HFFc6 (cell line): ENCODE measurements at regions not wholly inside any gene's neighbourhood (a gene's known extent, or its start where the extent isn't known, plus 50 kb on each side); places are given as distances from the start of the nearest gene placed in this dataset.

Experiments used
- DNase-seq: peaks from one replicate; pipeline ENCODE4 v3.0.0-alpha.2; 2018
- H3K27ac Mint-ChIP-seq: 2 replicates; pipeline ENCODE4 v1.8.0; 2020; ENCODE audit warnings: mild to moderate bottlenecking, mixed read lengths
- H3K27me3 Mint-ChIP-seq: 2 replicates; pipeline ENCODE4 v1.8.0; 2021; ENCODE audit warnings: mild to moderate bottlenecking, moderate library complexity, mixed read lengths; ENCODE audit not compliant: insufficient read depth
- H3K36me3 Mint-ChIP-seq: 2 replicates; pipeline ENCODE4 v1.8.0; 2021; ENCODE audit warnings: low read depth, mixed read lengths
- H3K4me1 Mint-ChIP-seq: 2 replicates; pipeline ENCODE4 v1.8.0; 2020; ENCODE audit warnings: low read depth, mixed read lengths
- H3K4me3 Mint-ChIP-seq: 2 replicates; pipeline ENCODE4 v1.8.0; 2020; ENCODE audit warnings: mild to moderate bottlenecking, moderate library complexity, mixed read lengths
- H3K9me3 Mint-ChIP-seq: 2 replicates; pipeline ENCODE4 v1.8.0; 2020; ENCODE audit warnings: mild to moderate bottlenecking, mixed read lengths
- TF ChIP-seq, protein P1 (sequence below): fragments of 200-600 bp; sonication (generic); IDR thresholded peaks from 2 replicates; pipeline ENCODE4 v1.5.0; 2021; ENCODE audit warnings: antibody characterized with exemption, mild to moderate bottlenecking

DNA sequence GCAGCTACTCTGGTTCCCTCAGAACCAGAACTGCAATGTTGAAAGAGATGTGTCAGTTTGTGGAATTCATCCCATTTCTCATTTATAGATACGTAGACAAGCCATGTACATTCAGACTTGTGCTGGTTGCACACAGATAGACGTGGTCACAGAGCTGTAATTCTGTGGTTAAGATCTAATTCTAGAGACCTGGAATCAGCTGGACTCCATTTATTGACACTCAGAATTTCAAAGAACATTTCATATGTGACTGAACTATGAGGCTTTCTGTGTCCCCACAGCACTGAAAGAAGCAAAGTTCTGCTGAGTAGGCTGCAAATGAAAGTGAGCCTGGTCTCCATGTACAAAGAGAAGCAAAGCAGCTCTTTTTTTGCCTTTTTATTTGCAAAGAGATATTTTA is 220.2 kb upstream of the NAV3 start:
- H3K4me1 Mint-ChIP-seq = no peaks in the 10 kb centered on the region
- H3K4me3 Mint-ChIP-seq = no peak overlapping the region
- no peaks in the 10 kb centered on the region; the same call in 1 of the 2 replicates for H3K27me3 Mint-ChIP-seq
- TF ChIP-seq, protein P1, sequence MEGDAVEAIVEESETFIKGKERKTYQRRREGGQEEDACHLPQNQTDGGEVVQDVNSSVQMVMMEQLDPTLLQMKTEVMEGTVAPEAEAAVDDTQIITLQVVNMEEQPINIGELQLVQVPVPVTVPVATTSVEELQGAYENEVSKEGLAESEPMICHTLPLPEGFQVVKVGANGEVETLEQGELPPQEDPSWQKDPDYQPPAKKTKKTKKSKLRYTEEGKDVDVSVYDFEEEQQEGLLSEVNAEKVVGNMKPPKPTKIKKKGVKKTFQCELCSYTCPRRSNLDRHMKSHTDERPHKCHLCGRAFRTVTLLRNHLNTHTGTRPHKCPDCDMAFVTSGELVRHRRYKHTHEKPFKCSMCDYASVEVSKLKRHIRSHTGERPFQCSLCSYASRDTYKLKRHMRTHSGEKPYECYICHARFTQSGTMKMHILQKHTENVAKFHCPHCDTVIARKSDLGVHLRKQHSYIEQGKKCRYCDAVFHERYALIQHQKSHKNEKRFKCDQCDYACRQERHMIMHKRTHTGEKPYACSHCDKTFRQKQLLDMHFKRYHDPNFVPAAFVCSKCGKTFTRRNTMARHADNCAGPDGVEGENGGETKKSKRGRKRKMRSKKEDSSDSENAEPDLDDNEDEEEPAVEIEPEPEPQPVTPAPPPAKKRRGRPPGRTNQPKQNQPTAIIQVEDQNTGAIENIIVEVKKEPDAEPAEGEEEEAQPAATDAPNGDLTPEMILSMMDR = no peak
- no peak overlapping the region for H3K27ac Mint-ChIP-seq
- H3K36me3 Mint-ChIP-seq = no peaks in the 10 kb centered on the region
- H3K9me3 Mint-ChIP-seq = no peaks in the 10 kb centered on the region
- no peak for DNase-seq

DNA sequence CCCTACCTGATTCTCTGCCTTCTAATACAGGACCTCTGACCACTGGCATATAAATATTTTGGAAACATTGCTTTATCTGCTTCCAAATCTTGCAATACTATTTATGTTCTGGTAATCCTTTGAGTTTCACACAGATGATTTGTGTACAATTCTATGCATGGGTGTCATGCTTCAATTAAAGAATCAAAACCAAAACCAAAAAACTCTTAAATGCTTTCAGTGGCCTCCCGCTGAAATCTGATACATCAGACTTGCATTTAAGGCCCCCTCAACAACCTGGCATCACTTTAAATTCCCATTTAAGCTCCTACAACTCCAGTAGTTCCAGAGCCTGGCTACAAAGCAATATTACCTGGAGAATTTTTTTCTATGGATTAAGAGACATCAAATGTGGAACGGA is 221.7 kb upstream of the NAV3 start:
- no peak overlapping the region for H3K4me3 Mint-ChIP-seq

DNA sequence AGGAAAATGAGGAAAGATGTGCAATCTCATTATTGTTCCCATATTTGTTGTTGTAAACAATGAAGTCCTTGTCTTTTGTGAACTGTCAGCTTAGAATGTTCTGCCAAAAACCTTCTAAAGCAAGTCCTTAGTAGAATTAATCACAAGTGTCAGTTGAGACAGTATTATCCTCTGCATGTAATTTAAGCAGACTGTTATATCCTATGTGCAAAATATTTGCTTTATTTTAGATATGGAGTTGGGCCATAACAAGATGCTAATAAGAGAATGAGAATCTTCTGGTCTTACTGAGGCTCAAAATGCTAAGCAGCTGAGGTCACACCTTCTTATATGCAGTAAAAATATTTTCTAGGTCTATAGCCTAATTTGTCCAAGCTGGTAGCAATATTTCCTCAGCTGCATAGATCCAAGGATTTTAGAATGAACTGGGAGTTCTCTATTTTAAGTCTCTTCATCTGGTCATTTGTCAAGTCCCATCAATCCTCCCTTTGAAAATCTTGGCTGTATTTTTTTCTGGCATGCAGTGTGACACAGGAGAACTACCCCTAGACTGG is 222.3 kb upstream of the NAV3 start:
- Mint-ChIP-seq H3K36me3 (no peaks in the 10 kb centered on the region), H3K9me3 (no peaks in the 10 kb centered on the region), H3K4me1 (no peaks in the 10 kb centered on the region), H3K27me3 (peaks cover 3% of the 10 kb centered on the region; the same call in 1 of the 2 replicates), H3K27ac (no peak overlapping the region), H3K4me3 (no peak overlapping the region)
- no peak for DNase-seq
- TF ChIP-seq, protein P1 = no peak

More for the DNA sequence above, 221.7 kb upstream of the NAV3 start:
- TF ChIP-seq, protein P1 = no peak
- H3K9me3 Mint-ChIP-seq = no peaks in the 10 kb centered on the region
- H3K4me1 Mint-ChIP-seq = no peaks in the 10 kb centered on the region
- H3K27ac Mint-ChIP-seq = no peak overlapping the region
- peaks cover under 1% of the 10 kb centered on the region; the same call in 1 of the 2 replicates for H3K27me3 Mint-ChIP-seq
- DNase-seq = no peak
- H3K36me3 Mint-ChIP-seq = no peaks in the 10 kb centered on the region

DNA sequence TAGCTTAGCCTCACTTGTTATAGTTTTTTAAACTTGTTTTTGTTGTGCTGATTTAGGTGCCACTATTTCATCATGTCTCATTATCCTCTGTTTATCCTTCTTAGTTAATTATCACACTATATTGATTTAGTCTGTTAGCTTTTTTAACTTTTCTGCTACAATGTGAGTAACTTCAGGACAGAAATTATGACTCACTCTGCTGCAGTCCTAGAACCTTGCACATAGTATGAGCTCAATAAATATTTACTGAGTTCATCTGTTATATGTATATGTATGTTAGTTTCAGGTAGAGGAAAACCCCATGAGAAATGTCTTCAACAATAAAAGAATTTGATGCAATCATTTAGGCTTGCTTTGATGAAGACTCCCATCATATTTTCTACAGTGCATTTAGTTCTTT is 224.3 kb upstream of the NAV3 start:
- TF ChIP-seq, protein P1 = no peak
- no peak overlapping the region for H3K4me3 Mint-ChIP-seq
- peaks cover 3% of the 10 kb centered on the region; the same call in 1 of the 2 replicates for H3K27me3 Mint-ChIP-seq
- DNase-seq = no peak
- H3K27ac Mint-ChIP-seq = no peak overlapping the region
- no peaks in the 10 kb centered on the region for H3K4me1 Mint-ChIP-seq
- no peaks in the 10 kb centered on the region for H3K36me3 Mint-ChIP-seq
- no peaks in the 10 kb centered on the region for H3K9me3 Mint-ChIP-seq

DNA sequence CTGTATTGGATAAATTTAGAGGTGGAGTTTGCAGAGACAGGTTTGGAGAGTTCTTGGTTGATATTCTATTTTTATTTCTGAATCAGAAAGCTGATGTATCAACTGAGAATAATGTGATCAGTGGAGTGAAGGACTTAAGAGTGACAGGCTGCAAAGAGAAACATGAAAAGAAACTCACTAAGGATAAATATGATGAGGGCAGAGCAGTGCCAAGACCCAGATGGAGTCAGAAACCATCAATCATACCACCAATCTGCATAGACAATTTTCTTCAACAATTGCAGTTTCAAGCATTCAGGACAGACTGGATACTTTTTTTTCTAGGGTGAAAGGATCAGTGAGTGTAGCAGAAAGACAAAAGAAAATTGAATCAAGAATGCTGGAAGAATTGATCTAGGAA is 226.7 kb upstream of the NAV3 start:
- Mint-ChIP-seq H3K4me3 (no peak overlapping the region), H3K27ac (no peak overlapping the region)
- TF ChIP-seq, protein P1 = no peak

DNA sequence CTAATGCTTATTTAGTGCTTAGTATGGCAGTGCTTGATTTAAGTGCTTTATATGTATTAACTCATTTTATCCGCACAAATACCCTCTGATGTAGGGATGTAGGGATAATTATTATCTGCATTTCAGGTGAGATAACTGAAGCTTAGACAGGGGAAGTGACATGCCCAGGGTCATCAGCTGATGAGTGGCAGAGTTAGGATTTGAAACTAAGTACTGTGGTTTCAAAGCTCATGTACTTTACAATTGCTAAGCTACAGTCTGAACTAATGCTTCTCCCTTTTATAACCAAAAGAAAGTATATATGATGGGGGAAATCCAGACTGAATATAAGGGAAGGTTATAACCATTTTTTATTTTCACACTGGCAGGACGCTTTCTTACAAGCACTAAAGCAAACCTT is 229.6 kb upstream of the NAV3 start:
- H3K9me3 Mint-ChIP-seq = no peaks in the 10 kb centered on the region
- no peak for DNase-seq
- H3K27ac Mint-ChIP-seq = no peak overlapping the region
- no peaks in the 10 kb centered on the region for H3K36me3 Mint-ChIP-seq
- TF ChIP-seq, protein P1 = no peak
- H3K4me3 Mint-ChIP-seq = no peak overlapping the region
- H3K27me3 Mint-ChIP-seq = peaks cover 3% of the 10 kb centered on the region; the same call in 1 of the 2 replicates
- H3K4me1 Mint-ChIP-seq = no peaks in the 10 kb centered on the region

More for the DNA sequence above, 226.7 kb upstream of the NAV3 start:
- peaks cover 3% of the 10 kb centered on the region; the same call in 1 of the 2 replicates for H3K27me3 Mint-ChIP-seq
- no peaks in the 10 kb centered on the region for H3K4me1 Mint-ChIP-seq
- no peak for DNase-seq
- H3K36me3 Mint-ChIP-seq = no peaks in the 10 kb centered on the region
- H3K9me3 Mint-ChIP-seq = no peaks in the 10 kb centered on the region
